ENCODE measurements at regions not wholly inside any gene's neighbourhood (a gene's known extent, or its start where the extent isn't known, plus 50 kb on each side); places are given as distances from the start of the nearest gene placed in this dataset.

DNA sequence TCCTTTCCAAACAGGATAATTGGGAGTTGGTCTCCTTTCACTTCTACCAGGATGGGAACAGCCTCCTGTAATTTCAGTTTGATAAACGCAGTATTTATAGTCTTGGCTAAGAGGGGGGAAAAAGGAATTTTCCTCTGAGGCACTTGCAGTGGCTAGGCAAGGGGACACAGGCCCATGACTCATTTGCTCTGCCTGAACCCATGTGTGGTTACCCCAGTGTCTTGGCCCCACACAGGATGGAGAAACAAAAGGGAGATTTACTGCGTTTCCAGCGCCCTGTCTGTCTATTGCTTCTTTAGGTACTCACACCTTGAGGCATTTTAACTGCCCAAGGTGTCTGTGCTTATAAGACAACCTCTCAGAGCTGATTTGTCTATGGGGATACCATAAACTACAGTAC is 74.8 kb upstream of the NEDD9 start (continued):
- TF ChIP-seq, protein P1, sequence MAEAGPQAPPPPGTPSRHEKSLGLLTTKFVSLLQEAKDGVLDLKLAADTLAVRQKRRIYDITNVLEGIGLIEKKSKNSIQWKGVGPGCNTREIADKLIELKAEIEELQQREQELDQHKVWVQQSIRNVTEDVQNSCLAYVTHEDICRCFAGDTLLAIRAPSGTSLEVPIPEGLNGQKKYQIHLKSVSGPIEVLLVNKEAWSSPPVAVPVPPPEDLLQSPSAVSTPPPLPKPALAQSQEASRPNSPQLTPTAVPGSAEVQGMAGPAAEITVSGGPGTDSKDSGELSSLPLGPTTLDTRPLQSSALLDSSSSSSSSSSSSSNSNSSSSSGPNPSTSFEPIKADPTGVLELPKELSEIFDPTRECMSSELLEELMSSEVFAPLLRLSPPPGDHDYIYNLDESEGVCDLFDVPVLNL (IDR thresholded peaks at IDR 0.05; ENCODE audit: low read depth, low read length), result no peak
- no peak for TF ChIP-seq ASH2L (IDR thresholded peaks at IDR 0.05; ENCODE audit: borderline replicate concordance, low read depth)
- TF ChIP-seq, protein P2, sequence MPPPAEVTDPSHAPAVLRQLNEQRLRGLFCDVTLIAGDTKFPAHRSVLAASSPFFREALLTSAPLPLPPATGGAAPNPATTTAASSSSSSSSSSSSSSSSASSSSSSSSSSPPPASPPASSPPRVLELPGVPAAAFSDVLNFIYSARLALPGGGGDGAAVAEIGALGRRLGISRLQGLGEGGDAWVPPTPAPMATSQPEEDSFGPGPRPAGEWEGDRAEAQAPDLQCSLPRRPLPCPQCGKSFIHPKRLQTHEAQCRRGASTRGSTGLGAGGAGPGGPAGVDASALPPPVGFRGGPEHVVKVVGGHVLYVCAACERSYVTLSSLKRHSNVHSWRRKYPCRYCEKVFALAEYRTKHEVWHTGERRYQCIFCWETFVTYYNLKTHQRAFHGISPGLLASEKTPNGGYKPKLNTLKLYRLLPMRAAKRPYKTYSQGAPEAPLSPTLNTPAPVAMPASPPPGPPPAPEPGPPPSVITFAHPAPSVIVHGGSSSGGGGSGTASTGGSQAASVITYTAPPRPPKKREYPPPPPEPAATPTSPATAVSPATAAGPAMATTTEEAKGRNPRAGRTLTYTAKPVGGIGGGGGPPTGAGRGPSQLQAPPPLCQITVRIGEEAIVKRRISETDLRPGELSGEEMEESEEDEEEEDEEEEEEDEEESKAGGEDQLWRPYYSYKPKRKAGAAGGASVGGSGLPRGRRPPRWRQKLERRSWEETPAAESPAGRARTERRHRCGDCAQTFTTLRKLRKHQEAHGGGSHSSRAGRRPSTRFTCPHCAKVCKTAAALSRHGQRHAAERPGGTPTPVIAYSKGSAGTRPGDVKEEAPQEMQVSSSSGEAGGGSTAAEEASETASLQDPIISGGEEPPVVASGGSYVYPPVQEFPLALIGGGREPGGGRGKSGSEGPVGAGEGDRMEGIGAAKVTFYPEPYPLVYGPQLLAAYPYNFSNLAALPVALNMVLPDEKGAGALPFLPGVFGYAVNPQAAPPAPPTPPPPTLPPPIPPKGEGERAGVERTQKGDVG (CRISPR knock-in tag; IDR thresholded peaks at IDR 0.05), result no peak
- TF ChIP-seq, protein P3, sequence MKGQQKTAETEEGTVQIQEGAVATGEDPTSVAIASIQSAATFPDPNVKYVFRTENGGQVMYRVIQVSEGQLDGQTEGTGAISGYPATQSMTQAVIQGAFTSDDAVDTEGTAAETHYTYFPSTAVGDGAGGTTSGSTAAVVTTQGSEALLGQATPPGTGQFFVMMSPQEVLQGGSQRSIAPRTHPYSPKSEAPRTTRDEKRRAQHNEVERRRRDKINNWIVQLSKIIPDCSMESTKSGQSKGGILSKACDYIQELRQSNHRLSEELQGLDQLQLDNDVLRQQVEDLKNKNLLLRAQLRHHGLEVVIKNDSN (IDR thresholded peaks at IDR 0.05; ENCODE audit: borderline replicate concordance, extremely low read length, insufficient read depth, low read depth, low read length), result no peak

DNA sequence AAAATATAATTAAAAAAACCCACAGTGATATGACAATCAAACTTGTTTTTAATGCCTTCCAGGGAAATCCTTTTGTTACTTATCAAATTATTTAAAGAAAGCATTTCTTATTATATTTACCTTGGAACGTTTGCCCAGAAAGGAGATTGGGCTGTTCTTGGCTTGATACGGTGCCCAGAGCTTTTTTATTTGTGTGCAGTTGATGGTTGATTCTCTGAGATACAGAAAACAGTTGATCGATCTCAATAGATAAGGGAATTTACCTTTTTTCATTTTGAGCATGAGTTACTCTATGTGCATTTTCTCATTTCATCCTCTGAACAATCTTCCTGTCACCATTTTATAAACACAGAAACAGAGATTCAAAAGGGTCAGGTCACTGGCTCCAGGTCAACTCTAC is 72.5 kb upstream of the NEDD9 start:
- CTCF ChIA-PET, result no interaction called here
- no peak for ATAC-seq
- POLR2A ChIA-PET, result no interaction called here
- SMC1A ChIA-PET (ENCODE audit: uncharacterized antibody, unreplicated experiment), result interaction anchor here (1.4 kb wide), 1 partner anchor 9 kb away, joined by 4 read pairs; no protein-coding TSS in a partner anchor
- intact Hi-C loops (cut with micrococcal nuclease; ENCODE audit: unreplicated experiment), result no loop called here
- no TSS peak for BruUV-seq (replicated peaks)
- Histone ChIP-seq H3K9ac (ENCODE audit: control insufficient read depth, insufficient read depth, low read length) (no peak overlapping the region), H3K9me3 (replicated peaks; ENCODE audit: control insufficient read depth, insufficient read depth, low read length) (no peaks in the 10 kb centered on the region; the same call in 2 of the 3 replicates), H4K20me1 (ENCODE audit: control insufficient read depth, insufficient read depth) (no peaks in the 10 kb centered on the region), H3K4me3 (no peak overlapping the region), H3K4me2 (ENCODE audit: control insufficient read depth, insufficient read depth) (no peak overlapping the region), H3K27me3 (replicated peaks in 1 of 2; ENCODE audit: control insufficient read depth in 2 of 2, insufficient read depth in 2 of 2, low read length in 1 of 2) (no peaks in the 10 kb centered on the region), H3K36me3 (ENCODE audit: control insufficient read depth in 2 of 2, insufficient read depth in 2 of 2, low read length in 1 of 2) (peaks cover 0 to 15% of the 10 kb centered on the region in 2 experiments; a peak in 2 of 4 replicates), H3K27ac (ENCODE audit: control insufficient read depth, insufficient read depth) (no peak overlapping the region), H3K4me1 (ENCODE audit: control insufficient read depth, insufficient read depth, low read length) (no peaks in the 10 kb centered on the region), H3K79me2 (ENCODE audit: control insufficient read depth, insufficient read depth, low read length) (no peaks in the 10 kb centered on the region), H2AFZ (ENCODE audit: control insufficient read depth, low read depth, low read length) (no peak overlapping the region)
- RAD21 ChIA-PET (ENCODE audit: unreplicated experiment), result no interaction called here
- no peak for DNase-seq (ENCODE audit: low read depth, low spot score)
- WGBS (ENCODE audit: insufficient coverage, insufficient replicate concordance, low lambda C conversion rate, missing lambda C conversion rate), result 65% methylated on average over 3 of the region's 3 CpGs
- no peak for FAIRE-seq
- in situ Hi-C loops (cut with MboI), result no loop called here
- TF ChIP-seq, protein P4, sequence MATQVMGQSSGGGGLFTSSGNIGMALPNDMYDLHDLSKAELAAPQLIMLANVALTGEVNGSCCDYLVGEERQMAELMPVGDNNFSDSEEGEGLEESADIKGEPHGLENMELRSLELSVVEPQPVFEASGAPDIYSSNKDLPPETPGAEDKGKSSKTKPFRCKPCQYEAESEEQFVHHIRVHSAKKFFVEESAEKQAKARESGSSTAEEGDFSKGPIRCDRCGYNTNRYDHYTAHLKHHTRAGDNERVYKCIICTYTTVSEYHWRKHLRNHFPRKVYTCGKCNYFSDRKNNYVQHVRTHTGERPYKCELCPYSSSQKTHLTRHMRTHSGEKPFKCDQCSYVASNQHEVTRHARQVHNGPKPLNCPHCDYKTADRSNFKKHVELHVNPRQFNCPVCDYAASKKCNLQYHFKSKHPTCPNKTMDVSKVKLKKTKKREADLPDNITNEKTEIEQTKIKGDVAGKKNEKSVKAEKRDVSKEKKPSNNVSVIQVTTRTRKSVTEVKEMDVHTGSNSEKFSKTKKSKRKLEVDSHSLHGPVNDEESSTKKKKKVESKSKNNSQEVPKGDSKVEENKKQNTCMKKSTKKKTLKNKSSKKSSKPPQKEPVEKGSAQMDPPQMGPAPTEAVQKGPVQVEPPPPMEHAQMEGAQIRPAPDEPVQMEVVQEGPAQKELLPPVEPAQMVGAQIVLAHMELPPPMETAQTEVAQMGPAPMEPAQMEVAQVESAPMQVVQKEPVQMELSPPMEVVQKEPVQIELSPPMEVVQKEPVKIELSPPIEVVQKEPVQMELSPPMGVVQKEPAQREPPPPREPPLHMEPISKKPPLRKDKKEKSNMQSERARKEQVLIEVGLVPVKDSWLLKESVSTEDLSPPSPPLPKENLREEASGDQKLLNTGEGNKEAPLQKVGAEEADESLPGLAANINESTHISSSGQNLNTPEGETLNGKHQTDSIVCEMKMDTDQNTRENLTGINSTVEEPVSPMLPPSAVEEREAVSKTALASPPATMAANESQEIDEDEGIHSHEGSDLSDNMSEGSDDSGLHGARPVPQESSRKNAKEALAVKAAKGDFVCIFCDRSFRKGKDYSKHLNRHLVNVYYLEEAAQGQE (IDR thresholded peaks at IDR 0.05; ENCODE audit: low read depth, low read length), result no peak
- TF ChIP-seq CREM (IDR thresholded peaks at IDR 0.05; ENCODE audit: low read depth) (no peak), FOXK2 (IDR thresholded peaks at IDR 0.05) (no peak), SRF (IDR thresholded peaks at IDR 0.05; ENCODE audit: low read depth in 2 of 2, low read length in 2 of 2) (no peak), IKZF2 (IDR thresholded peaks at IDR 0.05) (no peak), YY1 (IDR thresholded peaks at IDR 0.05; ENCODE audit: low read depth, low read length) (no peak)
- TF ChIP-seq, protein P5, sequence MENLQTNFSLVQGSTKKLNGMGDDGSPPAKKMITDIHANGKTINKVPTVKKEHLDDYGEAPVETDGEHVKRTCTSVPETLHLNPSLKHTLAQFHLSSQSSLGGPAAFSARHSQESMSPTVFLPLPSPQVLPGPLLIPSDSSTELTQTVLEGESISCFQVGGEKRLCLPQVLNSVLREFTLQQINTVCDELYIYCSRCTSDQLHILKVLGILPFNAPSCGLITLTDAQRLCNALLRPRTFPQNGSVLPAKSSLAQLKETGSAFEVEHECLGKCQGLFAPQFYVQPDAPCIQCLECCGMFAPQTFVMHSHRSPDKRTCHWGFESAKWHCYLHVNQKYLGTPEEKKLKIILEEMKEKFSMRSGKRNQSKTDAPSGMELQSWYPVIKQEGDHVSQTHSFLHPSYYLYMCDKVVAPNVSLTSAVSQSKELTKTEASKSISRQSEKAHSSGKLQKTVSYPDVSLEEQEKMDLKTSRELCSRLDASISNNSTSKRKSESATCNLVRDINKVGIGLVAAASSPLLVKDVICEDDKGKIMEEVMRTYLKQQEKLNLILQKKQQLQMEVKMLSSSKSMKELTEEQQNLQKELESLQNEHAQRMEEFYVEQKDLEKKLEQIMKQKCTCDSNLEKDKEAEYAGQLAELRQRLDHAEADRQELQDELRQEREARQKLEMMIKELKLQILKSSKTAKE (IDR thresholded peaks at IDR 0.05; ENCODE audit: low read depth, poor library complexity, severe bottlenecking), result no peak

Measured in GM12878 (cell line).